ENCODE measurements at regions not wholly inside any gene's neighbourhood (a gene's known extent, or its start where the extent isn't known, plus 50 kb on each side); places are given as distances from the start of the nearest gene placed in this dataset.
"Not testable (repeated sequence)": the region's sequence is repeated elsewhere in the genome, so short reads cannot be mapped to it uniquely, and the experiment has no call there.

DNA sequence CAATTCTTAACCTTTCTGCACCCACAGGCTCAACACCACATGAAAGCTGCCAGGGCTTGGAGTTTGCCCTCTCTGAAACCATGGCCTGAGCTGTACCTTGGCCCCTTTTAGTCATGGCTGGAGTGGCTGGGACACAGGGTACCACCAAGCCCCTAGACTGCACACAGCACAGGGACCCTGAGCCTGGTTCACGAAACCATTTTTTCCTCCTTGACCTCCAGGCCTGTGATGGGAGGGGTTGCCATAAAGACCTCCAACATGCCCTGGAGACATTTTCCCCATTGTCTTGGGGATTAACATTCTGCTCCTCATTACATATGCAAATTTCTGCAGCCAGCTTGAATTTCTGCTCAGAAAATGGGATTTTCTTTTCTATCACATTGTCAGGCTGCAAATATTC lies 113.4 kb downstream of the XPNPEP1 start:
- not testable (repeated sequence) for DNase-seq

GRCh38 chr10:109801191-109801590 lies 122.1 kb downstream of the XPNPEP1 start:
- not testable (repeated sequence) for DNase-seq

DNA sequence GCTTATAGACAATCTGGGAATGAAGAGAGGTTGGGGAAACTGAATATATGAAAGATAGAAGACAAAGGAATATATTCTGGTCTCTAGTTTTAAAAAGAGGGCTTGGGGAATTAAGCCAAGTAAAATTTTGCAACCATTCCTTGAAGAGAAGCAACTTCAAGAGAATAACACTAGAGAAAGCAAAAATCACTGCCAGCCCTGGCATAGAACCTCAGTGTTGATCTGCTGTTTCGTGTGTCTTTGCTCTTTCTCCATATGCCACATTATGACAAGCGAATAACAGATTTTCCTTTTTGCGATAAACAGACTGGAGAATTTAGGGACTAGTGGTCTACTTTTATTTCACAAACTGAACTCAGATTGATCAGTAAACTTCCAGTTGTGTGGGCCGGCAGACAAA lies 132.7 kb downstream of the XPNPEP1 start:
- DNase-seq = no peak

GRCh38 chr10:109784236-109784635 lies 139.1 kb downstream of the XPNPEP1 start:
- DNase-seq = no peak

DNA sequence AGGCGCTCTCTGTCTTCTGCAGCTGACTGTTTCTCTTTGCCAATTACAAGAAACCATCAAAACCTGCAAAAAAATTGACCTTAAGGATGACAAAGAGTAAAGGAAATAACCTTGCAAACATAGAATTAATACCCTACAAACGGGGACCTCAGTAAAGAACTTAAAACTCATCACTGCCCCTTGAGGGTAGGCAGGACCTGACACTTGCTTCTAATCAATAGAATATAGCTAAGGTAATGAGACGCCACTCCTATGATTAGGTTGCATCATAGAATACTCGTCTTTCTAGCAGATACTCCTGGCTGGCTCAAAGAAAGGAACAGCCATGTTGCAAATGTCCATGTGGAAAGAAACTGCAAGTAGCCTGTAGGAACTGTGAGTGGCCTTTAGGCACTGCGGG lies 140.0 kb downstream of the XPNPEP1 start:
- DNase-seq = no peak

GRCh38 chr10:109780997-109781396 lies 142.3 kb downstream of the XPNPEP1 start:
- DNase-seq = no peak

DNA sequence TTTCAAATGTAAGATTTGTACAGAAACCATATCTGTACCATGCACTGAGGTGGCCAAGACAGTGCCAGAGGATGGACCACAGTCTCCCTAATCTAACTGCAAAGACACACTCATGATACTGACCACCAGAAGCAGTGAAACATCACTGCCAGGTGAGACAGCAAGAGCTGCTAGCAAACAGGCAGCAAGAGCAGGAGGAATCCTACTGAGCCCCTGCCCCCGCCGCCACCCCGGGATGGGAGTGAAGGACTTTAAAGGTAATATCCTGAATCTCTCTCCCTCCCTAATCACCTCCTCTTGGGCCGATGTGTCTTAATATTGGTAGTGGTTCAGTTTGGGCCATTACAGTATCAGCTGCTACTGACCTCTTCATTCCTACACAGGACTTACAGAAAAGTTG lies 144.3 kb downstream of the XPNPEP1 start:
- DNase-seq = no peak

GRCh38 chr10:109774121-109774440 lies 149.2 kb downstream of the XPNPEP1 start:
- DNase-seq = no peak

DNA sequence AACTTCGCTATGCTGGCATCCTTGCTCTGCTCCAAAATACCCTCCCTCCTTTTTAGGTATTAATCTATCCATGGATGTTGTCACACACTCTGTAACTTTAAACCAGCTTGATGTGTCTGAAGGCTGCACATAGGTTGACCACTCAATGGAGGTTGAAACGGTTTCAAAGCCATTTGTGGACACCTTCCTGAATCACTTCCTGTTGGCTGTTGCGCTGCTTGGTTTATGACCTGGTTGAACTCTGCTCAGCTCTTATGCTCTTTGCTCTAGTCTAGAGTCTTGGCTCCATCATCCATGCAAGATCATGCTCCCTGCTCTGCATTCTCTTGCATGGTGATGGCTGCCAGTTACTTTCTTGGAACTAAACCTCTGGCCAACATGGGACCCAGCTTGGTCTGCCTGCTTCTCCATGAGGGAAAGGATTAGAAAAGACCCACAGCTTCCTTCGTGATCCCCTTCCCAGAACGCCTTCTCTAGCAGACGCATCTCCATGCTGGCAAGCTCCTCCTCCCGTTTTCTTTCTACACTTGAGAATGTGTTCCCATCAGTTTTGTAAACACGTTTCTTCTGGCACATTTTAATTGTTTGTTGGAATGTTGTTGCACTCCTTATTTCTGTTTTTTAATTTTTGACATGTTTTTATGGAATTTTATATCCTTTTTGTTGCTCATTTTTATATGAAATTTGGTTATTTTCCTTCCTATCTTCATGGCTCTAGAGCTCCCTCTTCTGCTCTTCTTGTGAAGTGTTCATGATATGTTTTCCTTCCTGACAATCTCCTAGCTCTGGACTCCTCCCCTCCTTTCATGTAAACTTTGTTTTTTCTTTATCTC lies 149.8 kb downstream of the XPNPEP1 start:
- DNase-seq = no peak

GRCh38 chr10:109770663-109771062 lies 152.6 kb downstream of the XPNPEP1 start:
- no peak for DNase-seq

DNA sequence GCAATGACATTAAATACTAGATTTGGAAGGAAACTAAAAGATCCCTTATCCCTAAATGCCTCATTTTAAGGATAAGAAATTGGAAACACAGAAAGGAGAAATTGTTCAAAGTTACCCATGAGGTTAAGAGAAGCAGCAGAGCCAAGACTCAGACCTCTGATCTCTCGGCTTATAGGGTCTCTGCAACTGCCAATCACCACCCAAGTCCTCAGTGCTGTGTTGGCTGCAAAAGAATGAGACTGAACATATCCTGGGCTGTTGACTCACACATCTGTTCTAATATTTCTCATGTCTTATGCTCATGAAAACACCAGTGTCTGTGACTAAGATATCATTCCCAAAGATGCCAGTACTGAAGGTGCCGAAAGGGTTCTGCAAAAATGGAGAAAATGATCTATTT lies 153.3 kb downstream of the XPNPEP1 start:
- no peak for DNase-seq

- DNase-seq = no peak
Observed at GRCh38 chr10:109765838-109766237, 157.5 kb downstream of the XPNPEP1 start.

GRCh38 chr10:109762555-109762954 lies 160.8 kb downstream of the XPNPEP1 start:
- DNase-seq = no peak

- DNase-seq = not testable (repeated sequence)
Observed at GRCh38 chr10:109757670-109758069, 165.6 kb downstream of the XPNPEP1 start.

- DNase-seq = no peak
Observed at GRCh38 chr10:109746861-109747260, 176.4 kb downstream of the XPNPEP1 start.

- no peak for DNase-seq
Observed at GRCh38 chr10:109744020-109744419, 179.3 kb downstream of the XPNPEP1 start.

- no peak for DNase-seq
Observed at GRCh38 chr10:109743574-109743973, 179.7 kb downstream of the XPNPEP1 start.

- DNase-seq = no peak
Observed at GRCh38 chr10:109743146-109743545, 180.2 kb downstream of the XPNPEP1 start.

DNA sequence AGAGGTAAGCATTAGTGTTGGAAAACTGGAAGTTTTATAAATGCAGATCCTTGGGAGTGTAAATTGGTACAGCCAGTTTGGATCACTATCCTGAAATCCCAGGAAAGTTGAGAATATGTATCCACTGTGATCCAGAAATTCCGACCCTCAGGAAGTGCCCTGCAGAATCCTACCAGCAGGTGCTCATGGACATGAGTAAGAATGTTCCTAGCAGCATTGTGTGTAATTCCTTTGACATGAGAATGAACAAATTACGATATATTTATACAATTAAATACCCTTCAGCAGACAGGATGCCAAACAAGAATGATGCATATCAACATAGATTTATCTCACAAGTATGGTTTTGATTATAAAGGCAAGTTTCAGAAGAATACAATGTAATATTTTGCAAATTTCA lies 181.6 kb downstream of the XPNPEP1 start:
- no peak for DNase-seq

- DNase-seq = no peak
Observed at GRCh38 chr10:109740436-109740835, 182.9 kb downstream of the XPNPEP1 start.

DNA sequence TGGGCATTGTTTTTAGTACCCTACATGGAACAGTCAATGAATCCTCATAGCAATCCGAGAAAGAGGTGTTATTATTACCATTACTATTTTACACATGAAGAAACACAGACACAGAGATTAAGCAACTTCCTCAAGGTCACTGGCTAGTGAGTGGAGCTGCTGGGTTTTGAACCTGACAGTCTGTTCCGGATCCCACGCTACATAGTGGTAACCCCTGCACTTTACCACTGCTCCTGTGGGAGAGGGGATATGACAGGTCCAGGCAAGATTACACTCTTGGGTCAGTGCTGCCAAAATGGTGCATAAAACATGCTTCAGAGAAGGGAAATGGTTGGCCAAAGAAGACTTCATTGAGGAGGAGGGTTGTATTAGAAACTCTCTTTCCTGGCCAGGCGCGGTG lies 185.7 kb downstream of the XPNPEP1 start:
- no peak for DNase-seq

DNA sequence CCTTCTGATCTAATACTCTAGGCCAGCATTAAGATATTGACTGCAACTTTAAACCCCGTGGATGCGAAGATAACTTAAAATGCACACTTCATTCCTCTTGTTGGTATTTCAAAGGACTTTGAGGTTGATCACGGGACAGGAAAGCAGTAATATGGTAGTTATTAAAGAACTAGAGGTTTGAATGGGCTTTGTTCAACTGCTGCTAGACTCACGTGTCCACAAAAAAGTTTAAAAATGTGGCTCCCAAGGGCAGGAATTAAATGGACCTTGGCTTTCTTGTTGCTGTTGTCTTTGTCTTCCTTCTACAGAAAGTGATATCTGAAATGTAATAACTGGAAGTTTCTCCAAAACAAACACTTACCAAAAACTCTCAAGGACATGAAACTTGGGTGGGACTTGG lies 186.3 kb downstream of the XPNPEP1 start:
- no peak for DNase-seq

- no peak for DNase-seq
Observed at GRCh38 chr10:109735776-109736175, 187.5 kb downstream of the XPNPEP1 start.

- no peak for DNase-seq
Observed at GRCh38 chr10:109732254-109732965, 190.9 kb downstream of the XPNPEP1 start.

DNA sequence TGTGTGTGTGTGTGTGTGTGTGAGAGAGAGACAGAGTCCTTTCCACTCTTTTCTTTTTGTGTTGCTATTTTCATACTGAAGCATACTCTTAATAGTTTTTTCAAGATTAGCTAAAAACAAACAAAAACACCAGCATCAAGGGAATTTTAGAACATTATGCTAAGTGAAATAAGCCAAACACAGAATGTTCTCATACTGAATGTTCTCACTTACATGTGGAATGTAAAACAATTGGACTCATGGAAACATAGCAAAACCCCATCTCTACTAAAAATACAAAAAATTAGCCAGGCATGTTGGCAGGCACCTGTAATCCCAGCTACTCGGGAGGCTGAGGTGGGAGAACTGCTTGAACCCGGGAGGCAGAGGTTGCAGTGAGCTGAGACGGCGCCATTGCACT lies 193.4 kb downstream of the XPNPEP1 start:
- not testable (repeated sequence) for DNase-seq
